ENCODE measurements at regions not wholly inside any gene's neighbourhood (a gene's known extent, or its start where the extent isn't known, plus 50 kb on each side); places are given as distances from the start of the nearest gene placed in this dataset.

- no peak for DNase-seq (ENCODE audit: low read depth in 2 of 2)
Observed at GRCh38 chr13:103210348-103210747, 144.1 kb upstream of the SLC10A2 start.

- DNase-seq (ENCODE audit: low read depth in 2 of 2), result no peak
Observed at GRCh38 chr13:103203735-103204330, 137.6 kb upstream of the SLC10A2 start.

GRCh38 chr13:103200118-103200885 lies 134.1 kb upstream of the SLC10A2 start:
- DNase-seq (ENCODE audit: low read depth in 2 of 2), result no peak

- no peak for DNase-seq (ENCODE audit: low read depth in 2 of 2)
Observed at GRCh38 chr13:103199380-103200088, 133.3 kb upstream of the SLC10A2 start.

- no peak for DNase-seq (ENCODE audit: low read depth in 2 of 2)
Observed at GRCh38 chr13:103196356-103196755, 130.1 kb upstream of the SLC10A2 start.

- DNase-seq (ENCODE audit: low read depth in 2 of 2), result no peak
Observed at GRCh38 chr13:103195762-103196161, 129.5 kb upstream of the SLC10A2 start.

- DNase-seq (ENCODE audit: low read depth in 2 of 2), result no peak
Observed at GRCh38 chr13:103194871-103195270, 128.7 kb upstream of the SLC10A2 start.

- no peak for DNase-seq (ENCODE audit: low read depth in 2 of 2)
Observed at GRCh38 chr13:103192511-103193135, 126.4 kb upstream of the SLC10A2 start.

- no peak for DNase-seq (ENCODE audit: low read depth in 2 of 2)
Observed at GRCh38 chr13:103190841-103191240, 124.6 kb upstream of the SLC10A2 start.

GRCh38 chr13:103188713-103189326 lies 122.6 kb upstream of the SLC10A2 start:
- no peak for DNase-seq (ENCODE audit: low read depth in 2 of 2)

- no peak for DNase-seq (ENCODE audit: low read depth in 2 of 2)
Observed at GRCh38 chr13:103187721-103188156, 121.5 kb upstream of the SLC10A2 start.

- no peak for DNase-seq (ENCODE audit: low read depth in 2 of 2)
Observed at GRCh38 chr13:103184413-103184812, 118.2 kb upstream of the SLC10A2 start.

GRCh38 chr13:103178986-103179943 lies 113.0 kb upstream of the SLC10A2 start:
- DNase-seq (ENCODE audit: low read depth in 2 of 2), result no peak

GRCh38 chr13:103174966-103175365 lies 108.7 kb upstream of the SLC10A2 start:
- DNase-seq (ENCODE audit: low read depth in 2 of 2), result no peak

- no peak for DNase-seq (ENCODE audit: low read depth in 2 of 2)
Observed at GRCh38 chr13:103168901-103169508, 102.8 kb upstream of the SLC10A2 start.

GRCh38 chr13:103164251-103164650 lies 98.0 kb upstream of the SLC10A2 start:
- no peak for DNase-seq (ENCODE audit: low read depth in 2 of 2)

- no peak for DNase-seq (ENCODE audit: low read depth in 2 of 2)
Observed at GRCh38 chr13:103161476-103161875, 95.3 kb upstream of the SLC10A2 start.

- no peak for DNase-seq (ENCODE audit: low read depth in 2 of 2)
Observed at GRCh38 chr13:103157434-103158145, 91.4 kb upstream of the SLC10A2 start.

GRCh38 chr13:103157016-103157415 lies 90.8 kb upstream of the SLC10A2 start:
- no peak for DNase-seq (ENCODE audit: low read depth in 2 of 2)
